Heart left ventricle (tissue), 13 donors: ENCODE measurements at regions not wholly inside any gene's neighbourhood (a gene's known extent, or its start where the extent isn't known, plus 50 kb on each side); places are given as distances from the start of the nearest gene placed in this dataset.

Source experiments
- POLR2A ChIP-seq, 2 donors: fragments of 450-650 bp; IDR thresholded peaks; one replicate each; pipeline ENCODE4 v1.6.1; 2017; ENCODE audit warnings: antibody characterized with exemption in 2 of 2, mild to moderate bottlenecking in 2 of 2, moderate library complexity in 2 of 2
- TF ChIP-seq, protein P1 (sequence below), 12 donors: fragments of 200-600 bp; sonication (generic) in 4 of 12; IDR thresholded peaks; one replicate each; pipeline versions ENCODE4 v1.5.0 to v1.8.0; 2018 to 2022; ENCODE audit warnings: antibody characterized with exemption in 12 of 12, mild to moderate bottlenecking in 5 of 12
- donor health status: ischemic (EF 13 %, LVEDD 7.1; RV severe dilation, severe dysfunction).
- donor health status: DM: no; HTN: yes; CAD: no.
- donor health status: DM: no; HTN: no; CAD: no.
- donor health status: ischemic (EF 25% LVEDD 6.9; RV normal size, moderate dysfunction).
- donor health status: ischemic (EF 25% LVEDD 5.7; RV mildly dilated, moderate dysfunction).
- donor health status: ischemic (EF 35%, LVEDD 5.7; RV mildly dilated, moderate dysfunction).
- donor health status: nonischemic (EF 11% LVEDD 7.7; RV severe dilation, severe dysfunction).
- donor health status: DM: yes; HTN: yes; CAD: no.
- donor health status: PGD.
- donor health status: ischemic (EF 29% LVEDD 5.4; RV normal size, mild dysfunction).
- donor health status: nonischemic (EF 23%, LVEDD 6.1; RV moderate dilation, normal function).

- TF ChIP-seq POLR2A (IDR thresholded peaks at IDR 0.05) = no peak
- TF ChIP-seq, protein P1, sequence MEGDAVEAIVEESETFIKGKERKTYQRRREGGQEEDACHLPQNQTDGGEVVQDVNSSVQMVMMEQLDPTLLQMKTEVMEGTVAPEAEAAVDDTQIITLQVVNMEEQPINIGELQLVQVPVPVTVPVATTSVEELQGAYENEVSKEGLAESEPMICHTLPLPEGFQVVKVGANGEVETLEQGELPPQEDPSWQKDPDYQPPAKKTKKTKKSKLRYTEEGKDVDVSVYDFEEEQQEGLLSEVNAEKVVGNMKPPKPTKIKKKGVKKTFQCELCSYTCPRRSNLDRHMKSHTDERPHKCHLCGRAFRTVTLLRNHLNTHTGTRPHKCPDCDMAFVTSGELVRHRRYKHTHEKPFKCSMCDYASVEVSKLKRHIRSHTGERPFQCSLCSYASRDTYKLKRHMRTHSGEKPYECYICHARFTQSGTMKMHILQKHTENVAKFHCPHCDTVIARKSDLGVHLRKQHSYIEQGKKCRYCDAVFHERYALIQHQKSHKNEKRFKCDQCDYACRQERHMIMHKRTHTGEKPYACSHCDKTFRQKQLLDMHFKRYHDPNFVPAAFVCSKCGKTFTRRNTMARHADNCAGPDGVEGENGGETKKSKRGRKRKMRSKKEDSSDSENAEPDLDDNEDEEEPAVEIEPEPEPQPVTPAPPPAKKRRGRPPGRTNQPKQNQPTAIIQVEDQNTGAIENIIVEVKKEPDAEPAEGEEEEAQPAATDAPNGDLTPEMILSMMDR (IDR thresholded peaks at IDR 0.05) = no peak
Observed at GRCh38 chr1:168476588-168477385, 67.0 kb downstream of the XCL2 start.
